HAP-1 (cell line): ENCODE measurements at regions not wholly inside any gene's neighbourhood (a gene's known extent, or its start where the extent isn't known, plus 50 kb on each side); places are given as distances from the start of the nearest gene placed in this dataset.

ENCODE experiments used
- DNase-seq, 2 experiments: peaks; one replicate each; pipeline ENCODE4 v3.0.0-alpha.2; 2016 to 2020; ENCODE audit warnings: low spot score in 2 of 2
- H3K27me3 ChIP-seq: fragments of 250-450 bp; sonication (Bioruptor Pico); 2 replicates; pipeline ENCODE4 v1.5.1; 2020; ENCODE audit warnings: low read depth, mild to moderate bottlenecking, moderate library complexity
- H3K36me3 ChIP-seq: fragments of 250-450 bp; sonication (Bioruptor Pico); replicated peaks from 2 replicates; pipeline ENCODE4 v1.5.1; 2020; ENCODE audit warnings: mild to moderate bottlenecking
- H3K4me1 ChIP-seq: fragments of 250-450 bp; sonication (Bioruptor Pico); 2 replicates; pipeline ENCODE4 v1.5.1; 2020; ENCODE audit warnings: mild to moderate bottlenecking
- H3K4me3 ChIP-seq: fragments of 250-450 bp; sonication (Bioruptor Pico); 2 replicates; pipeline ENCODE4 v1.5.1; 2020; ENCODE audit warnings: mild to moderate bottlenecking, moderate library complexity
- H3K9me3 ChIP-seq: fragments of 250-450 bp; sonication (Bioruptor Pico); 2 replicates; pipeline ENCODE4 v1.5.1; 2020; ENCODE audit warnings: mild to moderate bottlenecking, moderate library complexity
- in situ Hi-C: fragments of 300-500 bp; cut with MboI; formaldehyde crosslinking; loops from 3 replicates; pipeline ENCODE4 v1.14.3; 2020; ENCODE audit warnings: low sequenced_read_pairs, inconsistent platforms, mixed read lengths

GRCh38 chr5:2036885-2037284 lies 154.2 kb upstream of the IRX4 start:
- Histone ChIP-seq H3K9me3 (no peaks in the 10 kb centered on the region), H3K4me1 (no peaks in the 10 kb centered on the region), H3K4me3 (no peak overlapping the region), H3K27me3 (peaks cover 3% of the 10 kb centered on the region; the same call in 1 of the 2 replicates), H3K36me3 (no peaks in the 10 kb centered on the region)
- in situ Hi-C loops = no loop called here
- DNase-seq = no peak

GRCh38 chr5:2032432-2032831 lies 149.7 kb upstream of the IRX4 start:
- in situ Hi-C loops = no loop called here
- Histone ChIP-seq H3K4me1 (no peaks in the 10 kb centered on the region), H3K36me3 (no peaks in the 10 kb centered on the region), H3K4me3 (no peak overlapping the region), H3K27me3 (peaks cover 3% of the 10 kb centered on the region; the same call in 1 of the 2 replicates), H3K9me3 (no peaks in the 10 kb centered on the region)
- DNase-seq = no peak

GRCh38 chr5:2031581-2031980 lies 148.9 kb upstream of the IRX4 start:
- no peak overlapping the region for H3K4me3 ChIP-seq

GRCh38 chr5:2030131-2030530 lies 147.4 kb upstream of the IRX4 start:
- DNase-seq = no peak

More at GRCh38 chr5:2031581-2031980, 148.9 kb upstream of the IRX4 start:
- no peaks in the 10 kb centered on the region for H3K4me1 ChIP-seq
- peaks cover 2% of the 10 kb centered on the region; the same call in 1 of the 2 replicates for H3K27me3 ChIP-seq
- no peak for DNase-seq
- H3K36me3 ChIP-seq = no peaks in the 10 kb centered on the region
- in situ Hi-C loops = no loop called here
- no peaks in the 10 kb centered on the region for H3K9me3 ChIP-seq

GRCh38 chr5:2029206-2029605 lies 146.5 kb upstream of the IRX4 start:
- in situ Hi-C loops = no loop called here

More at GRCh38 chr5:2030131-2030530, 147.4 kb upstream of the IRX4 start:
- Histone ChIP-seq H3K4me1 (no peaks in the 10 kb centered on the region), H3K36me3 (no peaks in the 10 kb centered on the region), H3K27me3 (no peaks in the 10 kb centered on the region), H3K9me3 (no peaks in the 10 kb centered on the region), H3K4me3 (no peak overlapping the region)
- in situ Hi-C loops = no loop called here

GRCh38 chr5:2027790-2028189 lies 145.1 kb upstream of the IRX4 start:
- H3K27me3 ChIP-seq = no peaks in the 10 kb centered on the region

More at GRCh38 chr5:2029206-2029605, 146.5 kb upstream of the IRX4 start:
- no peaks in the 10 kb centered on the region for H3K36me3 ChIP-seq
- H3K4me1 ChIP-seq = no peaks in the 10 kb centered on the region
- no peaks in the 10 kb centered on the region for H3K27me3 ChIP-seq
- H3K9me3 ChIP-seq = no peaks in the 10 kb centered on the region
- H3K4me3 ChIP-seq = no peak overlapping the region
- DNase-seq = no peak

GRCh38 chr5:2024986-2025721 lies 142.4 kb upstream of the IRX4 start:
- DNase-seq = no peak
- Histone ChIP-seq H3K9me3 (no peaks in the 10 kb centered on the region), H3K4me1 (no peaks in the 10 kb centered on the region), H3K27me3 (no peaks in the 10 kb centered on the region), H3K4me3 (no peak overlapping the region), H3K36me3 (no peaks in the 10 kb centered on the region)
- in situ Hi-C loops = no loop called here

More at GRCh38 chr5:2027790-2028189, 145.1 kb upstream of the IRX4 start:
- H3K36me3 ChIP-seq = no peaks in the 10 kb centered on the region
- H3K4me3 ChIP-seq = no peak overlapping the region
- no peak for DNase-seq
- no peaks in the 10 kb centered on the region for H3K9me3 ChIP-seq
- H3K4me1 ChIP-seq = no peaks in the 10 kb centered on the region
- in situ Hi-C loops = no loop called here

GRCh38 chr5:2023196-2023595 lies 140.5 kb upstream of the IRX4 start:
- in situ Hi-C loops = no loop called here
- no peak overlapping the region for H3K4me3 ChIP-seq
- no peaks in the 10 kb centered on the region for H3K9me3 ChIP-seq
- no peaks in the 10 kb centered on the region for H3K27me3 ChIP-seq
- no peak for DNase-seq
- no peaks in the 10 kb centered on the region for H3K36me3 ChIP-seq
- no peaks in the 10 kb centered on the region for H3K4me1 ChIP-seq

GRCh38 chr5:2022436-2022835 lies 139.7 kb upstream of the IRX4 start:
- Histone ChIP-seq H3K4me1 (no peaks in the 10 kb centered on the region), H3K36me3 (no peaks in the 10 kb centered on the region), H3K27me3 (no peaks in the 10 kb centered on the region), H3K4me3 (no peak overlapping the region), H3K9me3 (no peaks in the 10 kb centered on the region)
- DNase-seq = no peak
- in situ Hi-C loops = no loop called here

GRCh38 chr5:2021484-2022176 lies 138.9 kb upstream of the IRX4 start:
- H3K36me3 ChIP-seq = no peaks in the 10 kb centered on the region
- no peaks in the 10 kb centered on the region for H3K9me3 ChIP-seq
- in situ Hi-C loops = no loop called here
- H3K4me3 ChIP-seq = no peak overlapping the region
- no peak for DNase-seq
- no peaks in the 10 kb centered on the region for H3K27me3 ChIP-seq
- no peaks in the 10 kb centered on the region for H3K4me1 ChIP-seq

GRCh38 chr5:2020730-2021129 lies 138.0 kb upstream of the IRX4 start:
- no peak overlapping the region for H3K4me3 ChIP-seq
- no peaks in the 10 kb centered on the region for H3K36me3 ChIP-seq
- H3K27me3 ChIP-seq = no peaks in the 10 kb centered on the region
- H3K9me3 ChIP-seq = no peaks in the 10 kb centered on the region
- no peak for DNase-seq
- H3K4me1 ChIP-seq = no peaks in the 10 kb centered on the region
- in situ Hi-C loops = no loop called here

GRCh38 chr5:2019716-2020115 lies 137.0 kb upstream of the IRX4 start:
- no peak for DNase-seq
- H3K4me3 ChIP-seq = no peak overlapping the region
- no peaks in the 10 kb centered on the region for H3K4me1 ChIP-seq
- in situ Hi-C loops = no loop called here
- H3K9me3 ChIP-seq = no peaks in the 10 kb centered on the region
- no peaks in the 10 kb centered on the region for H3K27me3 ChIP-seq
- H3K36me3 ChIP-seq = no peaks in the 10 kb centered on the region

GRCh38 chr5:2018390-2018724 lies 135.6 kb upstream of the IRX4 start:
- no peaks in the 10 kb centered on the region for H3K36me3 ChIP-seq
- no peak overlapping the region for H3K4me3 ChIP-seq
- H3K9me3 ChIP-seq = no peaks in the 10 kb centered on the region
- H3K4me1 ChIP-seq = no peaks in the 10 kb centered on the region
- DNase-seq = no peak
- H3K27me3 ChIP-seq = no peaks in the 10 kb centered on the region
- in situ Hi-C loops = no loop called here

GRCh38 chr5:2017540-2018389 lies 135.0 kb upstream of the IRX4 start:
- Histone ChIP-seq H3K27me3 (no peaks in the 10 kb centered on the region), H3K4me3 (no peak overlapping the region), H3K36me3 (no peaks in the 10 kb centered on the region), H3K4me1 (no peaks in the 10 kb centered on the region), H3K9me3 (no peaks in the 10 kb centered on the region)
- in situ Hi-C loops = no loop called here
- DNase-seq = peak in 1 of 2 experiments; percentile 24
